NCI-H2107 (cell line): ENCODE measurements at regions not wholly inside any gene's neighbourhood (a gene's known extent, or its start where the extent isn't known, plus 50 kb on each side); places are given as distances from the start of the nearest gene placed in this dataset.

Experiments used
- DNase-seq: peaks from one replicate; lab custom pipeline; 2025; lab: John Stamatoyannopoulos, UW

DNA sequence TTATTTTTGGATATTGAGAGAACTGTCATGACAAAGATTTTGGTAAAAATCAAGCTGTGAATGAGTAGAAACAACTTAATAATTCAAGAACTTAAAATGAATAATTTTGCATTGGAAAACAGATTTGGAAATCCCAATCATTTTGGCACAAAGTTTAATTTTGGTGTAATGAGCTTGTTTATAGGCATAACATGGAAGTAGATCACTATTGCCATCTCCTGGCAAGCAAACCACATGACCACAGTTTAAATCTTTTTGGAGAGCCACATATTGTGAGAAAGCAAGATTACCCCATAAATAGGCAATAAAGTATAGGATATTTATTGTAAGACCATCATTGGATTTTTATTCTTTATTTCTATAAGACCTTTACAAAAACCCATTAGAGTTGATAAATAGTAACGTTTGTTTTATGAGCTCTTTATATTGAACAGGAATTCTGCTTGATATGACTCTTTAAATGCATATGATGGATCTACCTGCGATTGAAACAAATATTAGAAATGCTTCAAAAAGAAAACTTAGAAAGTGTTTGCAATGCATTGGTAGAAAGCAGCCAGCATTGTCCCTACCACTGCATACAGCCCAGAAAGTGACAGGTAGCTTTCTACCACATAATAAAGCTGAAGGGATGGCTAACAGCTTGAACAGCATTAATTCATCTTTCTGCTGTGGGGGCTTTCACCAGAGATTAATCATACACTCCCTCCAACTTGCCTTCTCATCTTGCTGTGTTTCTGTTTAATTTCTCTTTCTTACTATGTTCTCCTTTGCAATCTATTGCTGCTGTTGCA lies 766.8 kb downstream of the TBL1XR1 start:
- DNase-seq = peak; percentile 68

DNA sequence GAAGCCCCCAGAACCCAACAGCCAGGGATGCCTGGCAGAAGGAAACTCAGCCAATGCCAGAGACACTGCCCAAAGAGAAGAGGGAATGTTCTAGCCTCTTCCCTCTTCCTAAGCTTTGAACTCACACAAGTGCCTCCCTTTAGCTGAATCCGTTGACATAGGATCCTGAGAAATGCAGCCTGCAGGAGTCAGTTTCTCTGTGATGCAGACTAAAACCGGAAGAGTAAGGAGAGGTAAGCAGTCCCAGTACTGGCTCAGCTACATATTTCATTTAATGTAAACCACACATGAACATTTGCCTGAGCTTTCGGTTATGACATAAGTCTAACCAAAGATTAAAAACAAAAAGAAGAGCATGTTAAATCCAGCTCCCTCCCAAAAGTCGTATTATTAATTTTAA lies 768.7 kb downstream of the TBL1XR1 start:
- no peak for DNase-seq

GRCh38 chr3:176426371-176426770 lies 770.9 kb downstream of the TBL1XR1 start:
- no peak for DNase-seq

GRCh38 chr3:176416870-176417269 lies 780.4 kb downstream of the TBL1XR1 start:
- DNase-seq = no peak

DNA sequence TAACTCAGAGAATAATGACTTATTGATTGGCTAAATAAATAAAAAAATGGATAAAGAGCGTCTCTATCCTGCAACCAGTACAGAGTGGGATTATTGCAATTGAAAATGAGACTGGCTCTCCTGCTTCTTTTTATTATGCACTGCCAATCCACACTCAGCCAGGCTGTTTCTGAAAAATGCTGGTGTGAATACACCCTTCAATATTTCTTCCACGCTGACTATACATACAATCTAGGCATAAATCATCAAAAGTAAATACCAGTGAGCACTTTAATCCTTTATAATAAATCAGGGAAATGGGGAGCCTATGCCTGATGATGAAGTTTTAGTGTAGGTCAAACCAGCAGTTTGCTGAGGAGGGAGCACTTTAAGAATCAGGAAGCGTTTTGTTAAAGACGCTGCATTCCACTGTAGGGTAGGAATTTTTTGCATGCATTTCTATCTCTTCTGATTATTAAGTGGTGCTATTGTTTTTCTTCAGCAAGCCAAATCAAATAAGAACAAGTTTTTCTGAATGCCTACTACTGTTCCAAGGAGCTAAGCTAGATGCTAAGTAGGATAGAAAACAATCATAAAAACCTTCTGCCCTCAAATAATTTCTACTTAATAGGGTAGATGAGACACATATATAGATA lies 781.5 kb downstream of the TBL1XR1 start:
- no peak for DNase-seq

DNA sequence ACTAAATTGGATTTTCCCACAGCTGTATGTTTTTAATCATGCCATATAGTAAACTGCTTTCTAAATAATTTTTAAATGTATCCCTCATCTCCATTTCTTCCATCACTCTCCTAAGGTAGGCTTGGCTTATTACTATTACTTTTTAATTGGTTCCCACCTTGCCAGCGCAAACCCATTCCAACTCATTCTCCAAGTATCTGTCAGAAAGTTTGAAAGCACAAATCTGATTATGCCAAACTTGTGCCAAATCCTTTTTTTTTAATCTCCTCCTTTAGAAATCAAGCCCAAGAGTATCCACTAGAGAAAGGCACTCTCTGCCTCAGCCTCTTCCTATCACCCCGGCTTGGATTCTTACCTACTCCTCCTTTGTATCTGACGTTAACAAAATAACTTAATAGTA lies 784.5 kb downstream of the TBL1XR1 start:
- DNase-seq = no peak

GRCh38 chr3:176403531-176403930 lies 793.8 kb downstream of the TBL1XR1 start:
- DNase-seq = no peak

- no peak for DNase-seq
These were observed 796.1 kb downstream of the TBL1XR1 start for GRCh38 chr3:176401211-176401610.

DNA sequence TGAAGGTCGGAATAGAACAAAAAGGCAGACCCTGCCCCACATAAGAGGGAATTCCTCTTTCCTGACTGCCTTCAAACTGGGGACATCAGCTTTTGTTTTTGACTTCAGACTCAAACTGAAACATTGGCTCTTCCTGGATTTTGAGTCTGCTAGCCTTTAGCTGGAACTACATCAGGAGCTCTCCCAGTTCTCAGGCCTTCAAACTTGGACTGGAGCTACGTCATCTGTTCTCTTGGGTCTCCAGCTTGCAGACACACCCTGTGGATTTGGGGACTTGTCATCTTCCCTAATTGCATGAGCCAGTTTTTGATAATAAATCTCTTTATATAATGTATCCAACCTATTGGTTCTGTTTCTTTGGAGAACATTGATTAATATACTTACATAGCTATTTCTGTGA lies 798.1 kb downstream of the TBL1XR1 start:
- no peak for DNase-seq

DNA sequence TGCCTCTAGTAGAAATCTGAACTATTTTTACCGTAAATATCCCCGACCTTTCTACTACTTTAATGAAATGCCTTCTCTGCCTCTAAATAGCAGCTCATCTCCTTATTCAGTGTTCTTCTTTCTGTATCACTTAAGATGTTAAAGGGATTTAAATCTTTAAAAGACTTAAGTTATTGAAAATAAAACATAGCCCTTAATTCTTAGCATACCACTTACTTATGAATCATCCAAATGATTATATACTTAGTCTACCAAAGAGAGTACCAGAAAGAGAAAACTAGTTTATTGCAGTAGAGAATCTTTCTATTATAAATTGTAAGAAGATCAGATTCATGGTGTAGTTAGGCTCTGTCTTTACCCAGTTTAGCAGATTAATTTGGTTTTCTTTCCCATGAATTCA lies 802.0 kb downstream of the TBL1XR1 start:
- no peak for DNase-seq

- DNase-seq = no peak
These were observed 818.5 kb downstream of the TBL1XR1 start for GRCh38 chr3:176378789-176379188.

DNA sequence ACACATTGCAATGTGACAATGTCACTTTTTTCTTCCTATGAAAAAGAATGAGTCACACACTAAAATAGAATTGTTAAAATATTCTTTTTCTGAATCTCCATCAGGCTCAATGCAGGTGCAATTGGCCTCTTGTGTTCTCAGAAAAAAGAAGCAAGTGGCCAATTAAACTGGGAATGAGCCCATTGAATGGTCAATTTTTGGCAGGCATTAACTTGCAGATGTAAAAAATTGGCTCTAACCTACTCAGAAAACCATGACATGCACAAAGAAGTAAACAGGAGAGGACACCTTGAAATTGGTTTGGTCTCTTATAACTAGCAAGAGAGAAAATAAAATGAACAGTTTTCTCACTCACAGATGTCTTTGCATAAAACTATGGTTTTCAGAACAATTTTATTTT lies 820.8 kb downstream of the TBL1XR1 start:
- no peak for DNase-seq

DNA sequence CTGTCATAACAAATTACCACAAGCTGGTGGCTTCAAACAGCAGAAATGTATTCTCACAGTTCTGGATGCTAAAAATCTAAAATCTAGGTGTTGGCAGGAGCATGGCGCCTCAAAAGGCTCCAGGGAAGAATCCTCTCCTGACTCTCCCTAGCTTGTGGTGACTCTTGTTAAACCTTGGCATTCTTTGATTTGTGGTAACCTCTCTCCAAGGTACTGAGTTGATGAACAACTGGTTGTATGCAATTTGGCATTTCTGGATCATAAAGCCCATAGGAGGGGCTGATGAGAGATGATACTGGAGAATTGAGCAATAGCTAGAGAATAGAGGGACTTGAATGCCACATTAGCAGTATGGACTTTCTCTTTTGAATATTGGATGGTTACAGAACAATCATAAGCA lies 821.8 kb downstream of the TBL1XR1 start:
- DNase-seq = no peak

DNA sequence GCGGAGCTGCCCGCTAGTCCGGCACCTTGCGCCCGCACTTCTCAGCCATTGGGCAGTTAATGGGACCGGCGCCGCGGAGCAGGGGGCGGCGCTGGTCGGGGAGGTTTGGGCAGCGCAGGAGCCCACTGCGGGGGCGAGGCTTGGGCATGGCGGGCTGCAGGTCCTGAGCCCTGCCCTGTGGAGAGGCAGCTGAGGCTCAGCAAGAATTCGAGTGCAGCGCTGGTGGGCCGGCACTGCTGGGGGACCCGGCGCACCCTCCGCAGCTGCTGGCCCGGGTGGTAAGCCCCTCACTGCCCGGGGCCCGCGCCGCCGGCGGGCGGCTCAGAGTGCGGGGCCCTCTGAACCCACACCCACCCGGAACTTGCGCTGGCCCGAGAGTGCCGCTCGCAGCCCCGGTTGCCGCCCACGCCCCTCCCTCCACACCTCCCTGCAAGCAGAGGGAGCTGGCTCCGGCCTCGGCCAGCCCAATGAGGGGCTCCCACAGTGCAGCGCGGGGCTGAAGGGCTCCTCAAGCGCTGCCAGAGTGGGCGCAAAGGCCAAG lies 835.0 kb downstream of the TBL1XR1 start:
- DNase-seq = no peak

DNA sequence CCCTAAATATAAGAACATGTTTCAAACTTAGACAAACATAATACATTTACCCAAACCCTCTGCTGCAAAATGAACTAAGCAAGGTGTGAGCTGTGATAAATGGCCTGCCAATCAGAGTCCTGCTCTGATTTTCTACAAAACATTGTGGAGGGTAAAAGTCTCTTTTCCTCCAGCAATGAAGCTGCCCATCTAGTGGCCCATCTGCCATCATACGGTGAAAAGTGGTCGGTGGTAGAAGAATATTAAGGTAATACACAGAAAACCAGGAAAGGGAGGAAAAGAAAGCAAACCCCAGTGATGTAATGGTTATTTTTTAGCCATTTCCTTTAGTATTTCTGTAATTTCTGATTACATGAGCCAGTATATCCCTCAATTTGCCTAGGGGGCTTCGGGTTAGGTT lies 838.1 kb downstream of the TBL1XR1 start:
- DNase-seq = no peak

GRCh38 chr3:176357891-176358290 lies 839.4 kb downstream of the TBL1XR1 start:
- DNase-seq = no peak

- DNase-seq = no peak
These were observed 842.4 kb downstream of the TBL1XR1 start for GRCh38 chr3:176354843-176355242.

DNA sequence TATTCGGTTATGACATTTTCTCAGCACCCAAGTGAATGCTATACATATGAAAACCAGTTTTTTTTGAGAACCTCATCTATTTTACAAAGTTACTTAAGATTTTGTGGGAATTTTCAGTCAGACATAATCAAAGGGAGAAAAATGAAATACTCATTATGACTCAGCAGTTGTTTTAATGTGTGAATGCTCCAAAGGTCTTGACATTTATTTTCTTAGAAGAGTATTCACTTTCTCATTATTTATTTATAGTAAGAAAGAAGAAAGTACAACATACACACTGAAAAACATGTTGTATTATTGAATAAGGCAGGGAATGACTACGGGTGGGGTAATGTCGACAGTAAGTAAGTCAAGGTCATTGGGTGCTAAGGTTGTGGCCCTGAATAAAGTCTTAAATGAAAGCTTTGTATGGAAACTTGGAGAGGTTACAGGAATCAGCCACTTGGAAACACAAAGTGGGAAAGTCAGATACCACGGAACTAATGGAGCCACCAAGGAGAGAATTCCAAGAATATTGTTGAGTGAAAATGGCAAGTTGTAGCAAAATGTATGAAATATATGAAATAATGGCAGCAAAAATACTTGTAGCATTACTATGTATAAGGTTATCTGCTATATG lies 844.5 kb downstream of the TBL1XR1 start:
- DNase-seq = no peak

DNA sequence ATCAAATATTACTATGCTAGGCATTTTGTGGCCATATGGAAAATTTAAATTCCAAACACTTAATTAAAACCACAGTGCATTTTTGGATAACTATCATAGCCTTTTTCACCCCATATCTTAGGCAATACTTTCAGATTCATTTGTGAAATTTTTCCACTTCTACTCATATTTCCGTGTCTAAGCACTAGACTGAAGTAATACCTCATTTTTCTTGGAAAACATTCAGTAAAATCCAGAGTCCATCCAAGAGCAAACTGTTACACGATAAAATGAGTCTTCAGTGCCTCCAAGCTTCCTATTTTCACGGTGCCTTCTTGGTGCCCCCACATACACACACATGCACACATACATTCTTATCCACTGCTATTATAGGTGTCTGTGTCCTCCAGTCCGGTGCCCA lies 845.9 kb downstream of the TBL1XR1 start:
- no peak for DNase-seq

DNA sequence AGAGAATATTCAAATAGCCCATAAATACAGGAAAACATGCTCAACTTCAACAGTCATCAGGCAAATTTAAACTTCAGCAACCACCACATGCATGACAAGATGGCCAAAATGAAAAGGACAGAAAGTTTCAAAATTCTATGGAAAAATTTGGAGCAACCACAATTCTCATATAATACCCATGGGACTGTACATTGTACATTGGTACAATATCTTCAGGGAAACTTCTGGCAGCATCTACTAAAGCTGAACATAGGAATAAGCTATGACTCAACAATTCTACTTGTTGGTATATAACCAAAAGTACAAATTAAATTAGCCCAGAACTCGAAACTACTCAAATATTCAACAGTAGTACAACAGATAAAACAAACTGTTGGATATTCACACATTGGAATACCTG lies 847.6 kb downstream of the TBL1XR1 start:
- DNase-seq = no peak

- no peak for DNase-seq
These were observed 849.7 kb downstream of the TBL1XR1 start for GRCh38 chr3:176347424-176348146.

DNA sequence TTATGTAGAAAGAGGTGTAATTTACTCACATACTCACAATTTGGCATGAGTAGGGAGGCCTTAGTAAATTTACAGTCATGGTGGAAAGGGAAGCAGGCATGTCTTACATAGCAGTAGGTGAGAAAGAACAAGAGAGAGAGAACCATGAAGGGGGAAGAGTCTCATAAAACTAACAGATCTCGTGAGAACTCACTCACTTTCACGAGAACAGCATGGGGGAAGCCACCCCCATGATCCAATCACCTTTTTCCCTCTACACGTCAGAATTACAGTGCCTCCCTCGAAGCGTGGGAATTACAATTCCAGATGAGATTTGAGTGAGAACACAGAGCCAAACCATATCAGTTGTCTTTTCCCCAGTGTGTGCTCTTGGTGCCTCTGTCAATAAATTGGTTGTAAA lies 855.3 kb downstream of the TBL1XR1 start:
- DNase-seq = no peak
